IMR-90 (cell line): ENCODE measurements at regions not wholly inside any gene's neighbourhood (a gene's known extent, or its start where the extent isn't known, plus 50 kb on each side); places are given as distances from the start of the nearest gene placed in this dataset.

Experiments
- ATAC-seq: fragments of 200-7000 bp; cut with Tn5 transposase; 2 replicates; pipeline ENCODE4 v1.9.1; 2020; ENCODE audit warnings: low read depth, mild to moderate bottlenecking, moderate library complexity
- BruUV-seq: library from RNA; stranded (reverse); fragments of 400-500 nt; replicated peaks from 2 replicates; lab custom pipeline; 2021; lab: Mats Ljungman, UMichigan
- CTCF ChIA-PET: fragments of 300-600 bp; formaldehyde crosslinking; extraction: SDS; loops from one replicate; lab custom pipeline; 2021; ENCODE audit warnings: antibody characterized with exemption; lab: Yijun Ruan, JAX
- POLR2A ChIA-PET: fragments of 300-600 bp; sonication (Branson Sonifier 250); formaldehyde crosslinking; loops from one replicate; lab custom pipeline; 2022; ENCODE audit warnings: antibody characterized with exemption; ENCODE audit not compliant: unreplicated experiment; lab: Charles Lee
- DNase-seq: peaks from one replicate; pipeline ENCODE4 v3.0.0; 2013
- H2AFZ ChIP-seq: replicated peaks from 2 replicates; pipeline ENCODE3; 2013; ENCODE audit warnings: low read length, mild to moderate bottlenecking; ENCODE audit not compliant: poor library complexity
- H2AK5ac ChIP-seq: 2 replicates; pipeline ENCODE4 v1.6.1; 2013; ENCODE audit warnings: low read depth, low read length, inconsistent platforms
- H2AK9ac ChIP-seq: replicated peaks from 2 replicates; pipeline ENCODE3; 2013; ENCODE audit warnings: mild to moderate bottlenecking, low read depth, low read length, moderate library complexity; ENCODE audit not compliant: poor library complexity
- H2BK120ac ChIP-seq: 2 replicates; pipeline ENCODE4 v1.6.1; 2013; ENCODE audit warnings: low read depth, low read length, inconsistent platforms
- H2BK15ac ChIP-seq: 3 replicates; pipeline ENCODE4 v1.6.1; 2013; ENCODE audit warnings: low read depth, low read length, inconsistent platforms
- H2BK20ac ChIP-seq: 2 replicates; pipeline ENCODE4 v1.6.1; 2013; ENCODE audit warnings: low read depth, mild to moderate bottlenecking, inconsistent platforms, low read length, moderate library complexity
- H2BK5ac ChIP-seq: 2 replicates; pipeline ENCODE4 v1.6.1; 2013; ENCODE audit warnings: mild to moderate bottlenecking, low read depth, low read length, inconsistent platforms; ENCODE audit not compliant: poor library complexity, severe bottlenecking
- H3K14ac ChIP-seq: replicated peaks from 2 replicates; pipeline ENCODE4 v1.6.1; 2013; ENCODE audit warnings: low read depth, low read length, inconsistent platforms
- H3K18ac ChIP-seq: 2 replicates; pipeline ENCODE4 v1.6.1; 2013; ENCODE audit warnings: low read depth, low read length, control low read depth
- H3K23ac ChIP-seq: 2 replicates; pipeline ENCODE4 v1.6.1; 2013; ENCODE audit warnings: low read depth, low read length, inconsistent platforms
- H3K27ac ChIP-seq: 2 replicates; pipeline ENCODE4 v1.5.1; 2013; ENCODE audit warnings: mild to moderate bottlenecking, control low read depth, low read length; ENCODE audit not compliant: insufficient read depth
- H3K27me3 ChIP-seq: 2 replicates; pipeline ENCODE4 v1.6.1; 2013; ENCODE audit warnings: low read length; ENCODE audit not compliant: control insufficient read depth, insufficient read depth
- H3K36me3 ChIP-seq: 2 replicates; pipeline ENCODE4 v1.6.1; 2013; ENCODE audit warnings: low read length, mixed read lengths; ENCODE audit not compliant: control insufficient read depth, insufficient read depth
- H3K4ac ChIP-seq: 2 replicates; pipeline ENCODE4 v1.6.1; 2013; ENCODE audit warnings: low read depth, low read length, inconsistent platforms
- H3K4me1 ChIP-seq: 2 replicates; pipeline ENCODE4 v1.6.1; 2013; ENCODE audit warnings: low read length, mixed read lengths; ENCODE audit not compliant: control insufficient read depth, insufficient read depth
- H3K4me2 ChIP-seq: 2 replicates; pipeline ENCODE4 v1.6.1; 2013; ENCODE audit warnings: low read depth, mild to moderate bottlenecking, control low read depth, low read length, moderate library complexity
- H3K4me3 ChIP-seq: 2 replicates; pipeline ENCODE4 v1.5.1; 2013; ENCODE audit warnings: low read depth, mild to moderate bottlenecking, control low read depth, low read length, moderate library complexity; ENCODE audit not compliant: insufficient read depth
- H3K56ac ChIP-seq: 2 replicates; pipeline ENCODE4 v1.6.1; 2013; ENCODE audit warnings: low read length, inconsistent platforms; ENCODE audit not compliant: insufficient read depth; ENCODE audit errors: extremely low read depth
- H3K79me1 ChIP-seq, 2 experiments: 2 replicates each; pipeline ENCODE4 v1.6.1; 2013; ENCODE audit warnings: low read length in 2 of 2, inconsistent platforms in 1 of 2, low read depth in 1 of 2
- H3K9ac ChIP-seq: 2 replicates; pipeline ENCODE4 v1.6.1; 2013; ENCODE audit warnings: low read depth, low read length, control low read depth
- H3K9me1 ChIP-seq: 2 replicates; pipeline ENCODE4 v1.6.1; 2013; ENCODE audit warnings: low read length, inconsistent platforms; ENCODE audit not compliant: insufficient read depth
- H3K9me3 ChIP-seq: 2 replicates; pipeline ENCODE4 v1.6.1; 2013; ENCODE audit warnings: low read length; ENCODE audit not compliant: control insufficient read depth, insufficient read depth
- H4K20me1 ChIP-seq: 2 replicates; pipeline ENCODE4 v1.6.1; 2013; ENCODE audit warnings: low read length, inconsistent platforms; ENCODE audit not compliant: insufficient read depth
- H4K5ac ChIP-seq: 2 replicates; pipeline ENCODE4 v1.6.1; 2013; ENCODE audit warnings: mild to moderate bottlenecking, low read depth, low read length, control low read depth
- H4K8ac ChIP-seq, 2 experiments: 2 replicates each; pipeline ENCODE4 v1.6.1; 2013; ENCODE audit warnings: low read depth in 2 of 2, low read length in 2 of 2, control low read depth in 1 of 2, inconsistent platforms in 1 of 2
- H4K91ac ChIP-seq: 2 replicates; pipeline ENCODE4 v1.6.1; 2013; ENCODE audit warnings: low read depth, low read length, inconsistent platforms; ENCODE audit not compliant: insufficient read depth
- FOS ChIP-seq: fragments of 150-350 bp; IDR thresholded peaks from 2 replicates; pipeline ENCODE4 v1.6.1; 2016; ENCODE audit warnings: low read depth, low read length
- RCOR1 ChIP-seq: IDR thresholded peaks from 2 replicates; pipeline ENCODE4 v1.6.1; 2012; ENCODE audit warnings: mild to moderate bottlenecking, low read length, improper control_type of control experiment; ENCODE audit not compliant: insufficient replicate concordance
- dilution Hi-C: fragments of 300-500 bp; cut with HindIII; formaldehyde crosslinking; loops from one replicate; pipeline ENCODE4 v1.14.3; 2018; ENCODE audit warnings: low sequenced_read_pairs; ENCODE audit not compliant: unreplicated experiment
- in situ Hi-C: fragments of 300-500 bp; cut with MboI; formaldehyde crosslinking; loops from 3 replicates; pipeline ENCODE4 v1.14.3; 2019; ENCODE audit warnings: low sequenced_read_pairs, inconsistent platforms, mixed read lengths
- intact Hi-C: fragments of 100-400 bp; cut with micrococcal nuclease; formaldehyde crosslinking; loops from 2 replicates; pipeline ENCODE4 v1.10.0; 2022

- no peak overlapping the region for H4K5ac ChIP-seq
- in situ Hi-C loops = no loop called here
- no peaks in the 10 kb centered on the region for H4K20me1 ChIP-seq
- POLR2A ChIA-PET = no interaction called here
- DNase-seq (no peak), ATAC-seq (no peak)
- H3K4me1 ChIP-seq = no peaks in the 10 kb centered on the region
- H2BK5ac ChIP-seq = no peak overlapping the region
- no peak overlapping the region for H2AK5ac ChIP-seq
- H2AFZ ChIP-seq = no peak overlapping the region
- H2BK120ac ChIP-seq = no peak overlapping the region
- H4K8ac ChIP-seq = no peak overlapping the region
- H3K9ac ChIP-seq = no peak overlapping the region
- no peaks in the 10 kb centered on the region for H3K79me1 ChIP-seq
- no TSS peak for BruUV-seq
- H3K4me3 ChIP-seq = no peak overlapping the region
- H3K23ac ChIP-seq = no peak overlapping the region
- H3K14ac ChIP-seq = no peak overlapping the region
- H3K56ac ChIP-seq = no peak overlapping the region
- no peaks in the 10 kb centered on the region for H3K36me3 ChIP-seq
- H2BK15ac ChIP-seq = no peak overlapping the region
- no peak overlapping the region for H3K18ac ChIP-seq
- no peak for TF ChIP-seq RCOR1
- TF ChIP-seq FOS = no peak
- no peak overlapping the region for H3K4ac ChIP-seq
- H3K27ac ChIP-seq = no peak overlapping the region
- H3K9me3 ChIP-seq = no peaks in the 10 kb centered on the region
- H3K27me3 ChIP-seq = no peaks in the 10 kb centered on the region
- no peak overlapping the region for H3K4me2 ChIP-seq
- H2AK9ac ChIP-seq = no peak overlapping the region
- dilution Hi-C loops = no loop called here
- no peak overlapping the region for H4K91ac ChIP-seq
- intact Hi-C loops = no loop called here
- H2BK20ac ChIP-seq = no peak overlapping the region
- H3K9me1 ChIP-seq = no peaks in the 10 kb centered on the region
- CTCF ChIA-PET = no interaction called here
Observed at GRCh38 chr13:86684402-86684801, 885.2 kb upstream of the SLITRK6 start.
